ENCODE measurements at regions not wholly inside any gene's neighbourhood (a gene's known extent, or its start where the extent isn't known, plus 50 kb on each side); places are given as distances from the start of the nearest gene placed in this dataset.

DNA sequence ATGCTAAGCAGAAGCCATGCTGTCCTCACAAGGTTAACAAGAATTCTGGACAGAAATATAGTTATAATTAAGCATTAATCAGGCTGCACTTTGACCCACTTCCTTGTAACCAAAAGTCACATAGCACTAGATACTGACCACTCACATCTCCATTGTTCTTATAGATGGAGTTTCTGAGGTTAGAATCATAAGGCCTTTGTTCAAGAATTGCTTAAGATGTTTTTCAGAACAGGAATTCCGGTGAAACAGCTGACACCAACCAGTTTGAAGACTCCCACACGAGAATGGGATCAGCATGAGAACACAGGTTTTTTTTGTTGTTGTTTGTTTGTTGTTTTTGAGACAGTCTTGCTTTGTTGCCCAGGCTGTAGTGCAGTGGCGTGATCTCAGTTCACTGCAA lies 488.3 kb upstream of the NRP1 start:
- Histone ChIP-seq H3K4me2 (no peak overlapping the region), H3K9me3 (replicated peaks in 1 of 11) (no peaks in the 10 kb centered on the region), H3K4me1 (peaks cover 10 to 20% (median 11%) of the 10 kb centered on the region in 10 experiments; a peak in 19 of 20 replicates), H3K27ac (no peak overlapping the region), H3K4me3 (no peak overlapping the region), H3K9ac (no peak overlapping the region), H3K36me3 (no peaks in the 10 kb centered on the region), H3K27me3 (no peaks in the 10 kb centered on the region), H4K20me1 (no peaks in the 10 kb centered on the region)
- TF ChIP-seq Cebpa-rat (IDR thresholded peaks at IDR 0.05), result no peak

DNA sequence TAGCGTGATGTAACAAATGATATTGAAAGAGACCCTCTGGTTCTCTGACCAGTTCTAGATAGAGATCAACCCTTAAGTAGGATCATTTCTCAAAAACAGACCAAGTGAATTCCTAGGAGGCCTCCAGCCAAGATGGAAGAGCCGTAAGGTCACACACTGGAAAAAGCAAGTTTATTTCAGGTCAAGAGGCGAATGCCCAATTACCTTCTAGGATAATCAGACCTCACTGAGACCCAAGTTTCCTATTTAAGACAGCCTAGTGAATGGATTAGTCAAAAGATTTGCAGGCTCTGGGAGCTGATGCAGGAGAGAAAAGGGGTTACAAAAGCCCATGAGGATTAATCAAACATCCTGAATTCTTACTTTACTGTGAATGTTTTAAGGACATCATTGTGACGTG lies 486.1 kb upstream of the NRP1 start:
- no peak overlapping the region for H3K4me3 ChIP-seq
- no peak for TF ChIP-seq Cebpa-rat (IDR thresholded peaks at IDR 0.05)
- peaks cover 0 to 5% (median 0%) of the 10 kb centered on the region in 11 experiments; a peak in 2 of 22 replicates for H3K9me3 ChIP-seq (replicated peaks in 1 of 11)
- H3K4me1 ChIP-seq, result peaks cover 11 to 23% (median 14%) of the 10 kb centered on the region in 10 experiments; a peak in 19 of 20 replicates
- H3K27ac ChIP-seq, result no peak overlapping the region
- H4K20me1 ChIP-seq, result no peaks in the 10 kb centered on the region
- H3K36me3 ChIP-seq, result no peaks in the 10 kb centered on the region
- H3K27me3 ChIP-seq, result no peaks in the 10 kb centered on the region
- no peak overlapping the region for H3K9ac ChIP-seq
- no peak overlapping the region for H3K4me2 ChIP-seq

GRCh38 chr10:33819206-33819605 lies 484.7 kb upstream of the NRP1 start:
- Histone ChIP-seq H3K36me3 (no peaks in the 10 kb centered on the region), H3K4me3 (no peak overlapping the region), H4K20me1 (no peaks in the 10 kb centered on the region), H3K4me1 (peaks cover 11 to 23% (median 14%) of the 10 kb centered on the region in 10 experiments; a peak in 19 of 20 replicates), H3K27me3 (no peaks in the 10 kb centered on the region), H3K27ac (no peak overlapping the region), H3K9ac (no peak overlapping the region), H3K9me3 (replicated peaks in 1 of 11) (peaks cover 0 to 8% (median 0%) of the 10 kb centered on the region in 11 experiments; a peak in 2 of 22 replicates), H3K4me2 (peak overlapping the region in 2 of 11 experiments; percentile 11 to 63; a peak in 2 of 22 replicates)
- TF ChIP-seq Cebpa-rat (IDR thresholded peaks at IDR 0.05), result no peak

DNA sequence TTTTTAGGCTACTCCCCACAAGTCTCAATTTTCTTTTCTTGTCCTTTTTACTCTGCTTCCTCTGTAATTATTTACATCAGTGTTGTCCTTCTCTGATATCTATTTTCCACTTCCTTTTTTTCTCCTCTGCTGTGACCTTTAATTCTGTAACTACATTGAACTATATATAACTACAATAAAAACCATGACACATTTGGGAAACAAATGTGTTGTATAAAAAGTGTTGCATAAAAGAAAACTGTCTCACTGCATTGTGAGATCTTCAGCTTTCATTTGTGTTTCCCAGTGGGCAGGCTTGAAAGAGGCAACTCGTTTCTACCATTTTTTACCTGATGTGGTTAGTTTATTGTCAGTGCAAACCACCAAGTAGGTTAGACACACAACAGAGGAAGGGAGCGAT lies 483.9 kb upstream of the NRP1 start:
- Histone ChIP-seq H3K27me3 (no peaks in the 10 kb centered on the region), H3K27ac (peak overlapping the region in 4 of 11 experiments; percentile 5 to 28 (median 18); a peak in 3 of 22 replicates), H3K36me3 (no peaks in the 10 kb centered on the region), H3K4me2 (peak overlapping the region; percentile 19 to 77 (median 52); a peak in 19 of 22 replicates), H3K9ac (no peak overlapping the region), H4K20me1 (no peaks in the 10 kb centered on the region), H3K4me1 (peaks cover 11 to 23% (median 14%) of the 10 kb centered on the region in 10 experiments; a peak in 19 of 20 replicates), H3K9me3 (replicated peaks in 1 of 11) (peaks cover 3 to 14% (median 6%) of the 10 kb centered on the region in 11 experiments; a peak in 13 of 22 replicates), H3K4me3 (no peak overlapping the region)
- no peak for TF ChIP-seq Cebpa-rat (IDR thresholded peaks at IDR 0.05)

- H3K36me3 ChIP-seq, result no peaks in the 10 kb centered on the region
- TF ChIP-seq Cebpa-rat (IDR thresholded peaks at IDR 0.05), result no peak
- H3K4me3 ChIP-seq, result no peak overlapping the region
Observed at GRCh38 chr10:33817605-33818004, 483.1 kb upstream of the NRP1 start.

GRCh38 chr10:33815776-33816175 lies 481.3 kb upstream of the NRP1 start:
- H4K20me1 ChIP-seq, result no peaks in the 10 kb centered on the region
- TF ChIP-seq Cebpa-rat (IDR thresholded peaks at IDR 0.05), result no peak
- H3K27ac ChIP-seq, result no peak overlapping the region
- peaks cover 4 to 18% (median 9%) of the 10 kb centered on the region in 11 experiments; a peak in 13 of 22 replicates for H3K9me3 ChIP-seq (replicated peaks in 1 of 11)
- H3K9ac ChIP-seq, result no peak overlapping the region
- H3K36me3 ChIP-seq, result no peaks in the 10 kb centered on the region
- no peak overlapping the region for H3K4me2 ChIP-seq
- H3K27me3 ChIP-seq, result no peaks in the 10 kb centered on the region
- H3K4me1 ChIP-seq, result peaks cover 11 to 23% (median 14%) of the 10 kb centered on the region in 10 experiments; a peak in 19 of 20 replicates
- no peak overlapping the region for H3K4me3 ChIP-seq

More at GRCh38 chr10:33817605-33818004, 483.1 kb upstream of the NRP1 start:
- H3K4me2 ChIP-seq, result peak overlapping the region in 10 of 11 experiments; percentile 19 to 77 (median 54); a peak in 18 of 22 replicates
- H3K9me3 ChIP-seq (replicated peaks in 1 of 11), result peaks cover 4 to 18% (median 9%) of the 10 kb centered on the region in 11 experiments; a peak in 13 of 22 replicates
- peaks cover 11 to 23% (median 14%) of the 10 kb centered on the region in 10 experiments; a peak in 19 of 20 replicates for H3K4me1 ChIP-seq
- H4K20me1 ChIP-seq, result no peaks in the 10 kb centered on the region
- no peaks in the 10 kb centered on the region for H3K27me3 ChIP-seq
- H3K9ac ChIP-seq, result no peak overlapping the region
- no peak overlapping the region; a peak in 1 of 22 replicates for H3K27ac ChIP-seq

- Histone ChIP-seq H3K27me3 (no peaks in the 10 kb centered on the region), H4K20me1 (no peaks in the 10 kb centered on the region), H3K36me3 (no peaks in the 10 kb centered on the region), H3K9me3 (replicated peaks in 1 of 11) (peaks cover 4 to 18% (median 9%) of the 10 kb centered on the region in 11 experiments; a peak in 13 of 22 replicates), H3K4me3 (no peak overlapping the region), H3K9ac (no peak overlapping the region), H3K4me2 (no peak overlapping the region), H3K4me1 (peaks cover 11 to 15% (median 13%) of the 10 kb centered on the region in 10 experiments; a peak in 19 of 20 replicates), H3K27ac (no peak overlapping the region)
- no peak for TF ChIP-seq Cebpa-rat (IDR thresholded peaks at IDR 0.05)
Observed at GRCh38 chr10:33813871-33814270, 479.4 kb upstream of the NRP1 start.

- H3K4me2 ChIP-seq, result no peak overlapping the region
- H3K4me1 ChIP-seq, result peaks cover 6 to 11% (median 9%) of the 10 kb centered on the region in 10 experiments; a peak in 19 of 20 replicates
- no peaks in the 10 kb centered on the region for H3K36me3 ChIP-seq
- no peak overlapping the region for H3K4me3 ChIP-seq
- H3K9ac ChIP-seq, result no peak overlapping the region
- TF ChIP-seq Cebpa-rat (IDR thresholded peaks at IDR 0.05), result no peak
- peaks cover 4 to 18% (median 9%) of the 10 kb centered on the region in 11 experiments; a peak in 13 of 22 replicates for H3K9me3 ChIP-seq (replicated peaks in 1 of 11)
- H3K27me3 ChIP-seq, result no peaks in the 10 kb centered on the region
- no peaks in the 10 kb centered on the region for H4K20me1 ChIP-seq
- H3K27ac ChIP-seq, result no peak overlapping the region
Observed at GRCh38 chr10:33813415-33813814, 478.9 kb upstream of the NRP1 start.

DNA sequence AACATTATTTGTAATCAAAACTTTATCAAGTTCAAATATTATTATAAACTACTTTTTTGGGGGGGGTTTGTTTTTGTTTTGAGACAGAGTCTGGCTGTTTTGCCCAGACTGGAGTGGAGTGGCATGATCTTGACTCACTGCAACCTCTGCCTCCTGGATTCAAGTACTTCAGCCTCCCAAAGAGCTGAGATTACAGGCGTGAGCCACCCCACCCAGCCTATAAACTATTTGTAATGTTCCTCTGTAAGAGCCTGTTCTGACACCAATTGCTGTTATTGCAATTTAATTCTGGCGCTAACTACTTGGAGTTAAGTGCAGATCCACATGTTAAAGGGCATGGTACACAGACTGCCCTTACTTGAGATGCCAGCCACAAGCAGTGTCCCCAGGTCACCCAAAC lies 478.1 kb upstream of the NRP1 start:
- Histone ChIP-seq H3K4me1 (peaks cover 0 to 3% (median under 1%) of the 10 kb centered on the region in 10 experiments; a peak in 9 of 20 replicates), H3K36me3 (no peaks in the 10 kb centered on the region), H3K9me3 (replicated peaks in 1 of 11) (peaks cover 4 to 18% (median 9%) of the 10 kb centered on the region in 11 experiments; a peak in 13 of 22 replicates), H3K27ac (no peak overlapping the region), H3K27me3 (no peaks in the 10 kb centered on the region), H4K20me1 (no peaks in the 10 kb centered on the region), H3K4me2 (no peak overlapping the region), H3K4me3 (no peak overlapping the region), H3K9ac (no peak overlapping the region)
- no peak for TF ChIP-seq Cebpa-rat (IDR thresholded peaks at IDR 0.05)

DNA sequence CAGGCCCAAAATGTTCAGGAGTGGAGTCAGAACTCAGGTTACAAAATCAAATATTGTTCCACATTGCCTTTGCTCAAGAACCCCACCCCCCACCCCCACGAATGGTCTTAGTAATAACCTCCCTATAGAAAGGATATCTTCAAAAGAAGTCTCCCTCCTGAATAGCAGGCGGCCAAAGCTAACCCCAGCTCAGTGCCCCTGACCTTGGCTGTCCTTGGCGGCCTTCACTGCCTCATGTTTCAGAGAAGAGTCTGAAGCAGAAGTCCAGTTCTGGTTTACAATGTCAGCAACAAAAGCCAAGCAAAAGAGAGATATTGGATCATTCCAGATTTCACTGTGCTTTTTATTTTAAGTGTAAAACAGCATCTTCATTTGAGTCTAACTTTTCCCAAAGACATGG lies 476.5 kb upstream of the NRP1 start:
- H3K4me1 ChIP-seq, result no peaks in the 10 kb centered on the region
- H3K4me2 ChIP-seq, result no peak overlapping the region
- H3K27ac ChIP-seq, result no peak overlapping the region
- H3K9ac ChIP-seq, result no peak overlapping the region
- no peaks in the 10 kb centered on the region for H4K20me1 ChIP-seq
- H3K27me3 ChIP-seq, result no peaks in the 10 kb centered on the region
- peaks cover 4 to 17% (median 9%) of the 10 kb centered on the region in 11 experiments; a peak in 13 of 22 replicates for H3K9me3 ChIP-seq (replicated peaks in 1 of 11)
- H3K4me3 ChIP-seq, result no peak overlapping the region
- no peaks in the 10 kb centered on the region for H3K36me3 ChIP-seq
- TF ChIP-seq Cebpa-rat (IDR thresholded peaks at IDR 0.05), result no peak

All from BLaER1 treated with 17β-estradiol and CSF1 and Interleukin-3, amounts not matched to agents 10 nM and 100 nM (cell line).